Activated CD8-positive, alpha-beta memory T cell treated with anti-CD3 and anti-CD28 coated beads for 1 hour (primary cell): ENCODE measurements at regions not wholly inside any gene's neighbourhood (a gene's known extent, or its start where the extent isn't known, plus 50 kb on each side); places are given as distances from the start of the nearest gene placed in this dataset.
"Not testable (repeated sequence)": the region's sequence is repeated elsewhere in the genome, so short reads cannot be mapped to it uniquely, and the experiment has no call there.

Experiments used
- DNase-seq, 2 donors: peaks; one replicate each; pipeline ENCODE4 v3.0.0-alpha.2; 2020; ENCODE audit warnings: low read depth in 1 of 2; ENCODE audit errors: extremely low read depth in 1 of 2

- DNase-seq = no peak
Measured at GRCh38 chr19:13665125-13665905, 99.0 kb upstream of the MRI1 start.

DNA sequence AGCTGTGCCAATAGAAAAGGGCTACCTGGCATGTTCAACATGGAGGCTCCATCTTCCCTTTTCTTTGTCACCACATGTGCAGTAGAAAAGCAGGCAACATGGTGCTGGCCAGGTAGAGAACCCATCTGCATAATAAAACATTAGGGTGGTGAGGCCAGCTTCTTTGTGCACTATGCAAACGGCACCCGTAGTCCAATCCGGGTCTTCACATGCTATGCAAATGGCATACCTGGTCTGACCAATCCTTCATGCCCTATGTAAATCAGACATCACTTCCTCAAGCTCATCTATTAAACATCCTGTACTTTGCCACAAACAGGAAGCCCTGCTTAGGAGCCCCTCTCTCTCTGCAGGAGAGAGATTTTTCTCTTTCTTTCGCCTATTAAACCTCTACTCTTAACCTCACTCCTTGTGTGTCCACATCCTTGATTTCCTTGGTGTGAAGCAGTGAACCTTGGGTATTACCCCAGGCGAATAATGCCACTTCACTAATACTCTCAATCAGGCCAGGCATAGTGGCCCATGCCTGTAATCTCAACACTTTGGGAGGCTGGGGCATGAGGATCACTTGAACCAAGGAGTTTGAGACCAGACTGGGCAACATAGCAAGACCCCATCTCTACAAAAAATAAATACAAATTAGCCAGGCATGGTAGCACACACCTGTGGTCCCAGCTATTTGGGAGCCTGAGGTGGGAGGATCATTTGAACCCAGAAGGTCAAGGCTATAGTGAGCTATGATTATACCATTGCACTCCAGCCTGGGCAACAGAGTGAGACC is 111.3 kb upstream of the MRI1 start:
- DNase-seq = no peak

DNA sequence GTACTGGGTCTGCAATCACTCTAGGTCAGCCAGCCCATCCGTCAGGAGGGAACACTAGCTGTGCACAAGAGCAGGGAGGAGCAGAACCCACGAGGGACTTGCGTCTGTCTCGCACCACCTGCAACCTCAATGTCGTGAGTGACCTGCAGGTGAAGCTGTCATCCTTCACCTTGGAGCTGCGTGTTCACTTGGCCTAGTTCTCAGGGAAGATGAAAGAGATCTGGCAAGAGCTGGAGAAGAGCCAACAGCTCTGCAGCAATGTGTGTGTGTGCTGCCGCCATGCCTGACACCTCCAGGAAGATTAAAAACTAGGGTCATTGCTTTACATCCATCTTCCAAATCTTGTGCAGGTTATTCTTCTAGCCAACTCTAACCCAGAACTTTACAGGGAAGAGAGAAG is 117.6 kb upstream of the MRI1 start:
- no peak for DNase-seq

GRCh38 chr19:13644645-13645044 is 119.7 kb upstream of the MRI1 start:
- no peak for DNase-seq

- no peak for DNase-seq
Measured at GRCh38 chr19:13640611-13641010, 123.7 kb upstream of the MRI1 start.

DNA sequence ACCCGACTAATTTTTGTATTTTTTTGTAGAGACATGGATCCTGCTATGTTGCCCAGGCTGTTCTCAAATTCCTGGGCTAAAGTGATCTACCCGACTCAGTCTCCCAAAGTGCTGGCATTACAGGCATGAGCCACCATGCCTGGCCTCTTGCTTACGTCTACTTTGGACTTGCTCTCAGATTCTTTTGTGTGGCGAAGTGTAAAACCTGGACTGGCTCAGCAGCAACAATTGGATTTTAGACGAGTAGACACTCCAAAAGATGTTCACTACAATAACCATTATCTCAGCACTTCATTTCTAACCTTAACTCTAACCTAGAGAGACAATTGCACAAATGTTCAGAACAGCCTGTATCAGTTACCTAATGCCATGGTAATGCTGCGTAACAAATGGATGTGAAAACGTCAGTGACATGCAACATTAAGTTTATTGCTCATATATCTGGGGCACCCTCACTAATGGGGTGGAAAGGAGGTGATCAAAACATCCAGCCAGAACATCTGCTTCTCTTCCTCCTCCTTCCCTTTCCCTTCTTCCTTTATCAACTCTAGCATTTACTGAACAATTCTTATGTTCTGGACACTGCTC is 124.9 kb upstream of the MRI1 start:
- no peak for DNase-seq

- DNase-seq = no peak
Measured at GRCh38 chr19:13637664-13638063, 126.7 kb upstream of the MRI1 start.

DNA sequence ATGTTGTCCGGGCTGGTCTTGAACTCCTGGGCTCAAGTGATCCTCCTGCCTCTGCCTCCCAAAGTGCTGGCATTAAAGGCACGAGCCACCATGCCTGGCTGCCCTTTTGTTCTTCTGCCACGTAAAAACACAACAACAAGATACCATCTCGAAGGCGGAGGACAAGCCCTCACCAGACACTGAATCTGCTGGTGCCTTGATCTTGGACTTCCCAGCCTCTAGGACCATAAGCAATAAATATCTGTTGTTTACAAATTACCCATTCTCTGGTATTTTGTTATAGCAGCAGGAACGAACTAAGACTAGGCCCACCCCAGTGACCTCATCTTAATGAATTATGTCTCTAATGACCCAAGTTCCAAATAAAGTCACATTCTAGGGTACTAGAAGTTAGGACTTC is 128.4 kb upstream of the CACNA1A start:
- DNase-seq = no peak

DNA sequence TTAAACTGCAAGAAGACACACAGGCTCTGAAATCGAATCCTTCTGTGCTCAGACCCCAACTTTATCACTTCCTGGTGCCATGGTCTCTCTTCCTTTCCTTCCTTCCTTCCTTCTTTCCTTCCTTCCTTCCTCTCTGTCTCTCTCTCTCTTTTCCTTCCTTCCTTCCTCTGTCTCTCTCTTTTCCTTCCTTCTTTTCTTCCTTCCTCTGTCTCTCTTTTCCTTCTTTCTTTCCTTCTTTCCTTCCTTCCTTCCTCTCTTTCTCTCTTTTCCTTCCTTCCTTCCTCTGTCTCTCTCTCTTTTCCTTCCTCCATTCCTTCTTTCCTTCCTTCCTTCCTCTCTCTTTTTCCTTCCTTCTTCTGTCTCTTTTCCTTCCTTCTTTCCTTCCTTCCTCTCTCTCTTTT is 127.2 kb upstream of the CACNA1A start:
- no peak for DNase-seq

- DNase-seq = no peak
Measured at GRCh38 chr19:13633109-13633508, 126.8 kb upstream of the CACNA1A start.

GRCh38 chr19:13632164-13632563 is 125.9 kb upstream of the CACNA1A start:
- not testable (repeated sequence) for DNase-seq

GRCh38 chr19:13629687-13630357 is 123.5 kb upstream of the CACNA1A start:
- no peak for DNase-seq

DNA sequence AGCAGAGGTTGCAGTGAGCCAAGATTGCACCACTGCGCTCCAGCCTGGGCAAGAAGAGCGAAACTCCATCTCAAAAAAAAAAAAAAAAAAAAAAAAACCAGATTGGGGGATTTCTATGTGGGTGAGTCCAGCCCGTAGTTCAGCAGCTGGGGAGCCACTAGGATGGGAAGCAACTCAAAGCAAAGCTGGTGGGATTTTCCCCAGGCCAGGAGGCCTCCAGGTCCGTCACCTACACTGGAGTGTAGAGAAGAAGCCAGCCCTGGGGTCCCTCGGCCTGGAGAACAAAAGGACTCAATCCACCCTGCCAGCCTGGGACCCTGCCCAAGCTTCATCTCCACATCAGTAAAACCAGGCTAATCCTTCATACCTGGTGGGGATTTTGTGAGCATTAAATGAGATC is 121.3 kb upstream of the CACNA1A start:
- no peak for DNase-seq

GRCh38 chr19:13623716-13624710 is 117.7 kb upstream of the CACNA1A start:
- no peak for DNase-seq

GRCh38 chr19:13622766-13623715 is 116.8 kb upstream of the CACNA1A start:
- no peak for DNase-seq

DNA sequence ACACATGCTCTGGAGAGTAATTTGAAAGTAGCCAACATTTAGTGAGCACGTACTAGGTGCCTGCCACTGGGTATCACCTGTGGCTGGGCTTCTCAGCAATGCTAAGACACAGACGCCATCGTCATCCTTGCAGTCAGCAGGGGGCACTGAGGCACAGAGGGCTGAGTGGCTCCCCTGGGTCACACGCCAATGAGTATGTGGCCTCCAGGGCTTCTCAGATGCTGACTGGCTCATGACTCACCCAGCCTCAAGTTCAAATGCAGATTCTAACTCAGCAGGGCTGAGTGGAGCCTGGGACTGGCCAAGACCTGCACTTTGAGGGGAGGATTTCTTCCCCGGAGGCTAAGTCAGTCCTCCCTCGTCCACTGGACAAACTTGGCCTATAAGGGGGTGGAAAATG is 115.1 kb upstream of the CACNA1A start:
- DNase-seq = no peak

GRCh38 chr19:13619203-13619632 is 112.9 kb upstream of the CACNA1A start:
- DNase-seq = no peak

DNA sequence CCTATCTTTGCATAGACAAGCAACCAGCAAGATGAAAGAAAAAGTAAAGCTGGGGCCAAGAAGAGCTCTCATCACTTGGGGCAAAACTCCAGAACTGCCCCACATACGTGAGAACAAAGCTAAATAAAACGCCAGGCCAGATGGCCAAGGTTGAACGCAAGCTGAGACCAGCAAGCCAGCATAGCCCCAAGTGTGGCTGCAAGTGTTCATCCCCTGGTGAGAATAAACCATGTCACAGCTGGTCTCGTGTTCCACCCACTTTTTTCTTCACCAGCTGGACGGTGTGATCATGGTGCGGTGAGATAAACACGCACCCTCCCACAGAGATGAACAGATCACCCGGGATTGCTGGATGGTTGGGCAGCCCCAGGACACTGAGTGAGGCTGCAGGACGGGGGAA is 109.6 kb upstream of the CACNA1A start:
- DNase-seq = no peak

DNA sequence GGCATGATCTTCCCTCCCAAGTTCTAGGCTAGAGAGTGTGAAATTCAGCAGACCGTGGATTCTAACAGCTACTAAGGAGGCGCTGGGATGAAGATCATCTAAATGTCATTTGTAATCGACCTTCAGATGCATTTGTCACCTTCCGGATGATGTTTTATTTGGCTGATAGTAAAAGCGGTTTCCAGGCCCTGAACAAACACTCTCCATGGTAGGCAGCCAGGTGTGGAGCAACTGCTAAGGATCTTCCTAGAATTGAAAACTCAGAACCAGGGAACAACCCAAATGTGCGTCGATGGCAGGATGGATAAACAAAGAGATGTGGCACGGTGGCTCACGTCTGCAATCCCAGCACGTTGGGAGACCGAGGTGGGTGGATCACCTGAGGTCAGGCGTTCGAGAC is 107.2 kb upstream of the CACNA1A start:
- no peak for DNase-seq
